HepG2 (cell line): ENCODE measurements at regions not wholly inside any gene's neighbourhood (a gene's known extent, or its start where the extent isn't known, plus 50 kb on each side); places are given as distances from the start of the nearest gene placed in this dataset.

Source experiments
- KAT7 ChIP-seq: IDR thresholded peaks from 2 replicates; pipeline ENCODE4 v1.6.1; 2018; ENCODE audit warnings: borderline replicate concordance, missing compliant biosample characterization
- KDM5B ChIP-seq: sonication (generic); formaldehyde crosslinking; IDR thresholded peaks from 2 replicates; pipeline ENCODE4 v1.4.0; 2020; ENCODE audit warnings: missing genetic modification reagents, mild to moderate bottlenecking, borderline replicate concordance
- MYC ChIP-seq: sonication (generic); formaldehyde crosslinking; IDR thresholded peaks from 2 replicates; pipeline ENCODE4 v1.9.0; 2021; ENCODE audit warnings: missing genetic modification reagents, borderline replicate concordance
- PHF20 ChIP-seq: sonication (generic); formaldehyde crosslinking; IDR thresholded peaks from 2 replicates; pipeline ENCODE4 v1.5.0; 2020; ENCODE audit warnings: mild to moderate bottlenecking, missing genetic modification reagents
- POLR2A ChIP-seq, 2 experiments: IDR thresholded peaks; 2 replicates each; pipeline ENCODE4 v1.6.1; 2011; ENCODE audit warnings: low read depth in 2 of 2, low read length in 2 of 2, mild to moderate bottlenecking in 1 of 2, moderate library complexity in 1 of 2; ENCODE audit not compliant: insufficient read depth in 1 of 2
- SMYD3 ChIP-seq: sonication (generic); formaldehyde crosslinking; IDR thresholded peaks from 2 replicates; pipeline ENCODE4 v1.8.1; 2023; ENCODE audit warnings: mild to moderate bottlenecking, missing genetic modification reagents
- YY1 ChIP-seq: IDR thresholded peaks from 2 replicates; pipeline ENCODE4 v1.6.1; 2011; ENCODE audit warnings: low read length, low read depth, moderate library complexity, mild to moderate bottlenecking; ENCODE audit not compliant: insufficient read depth, insufficient replicate concordance
- ZNF383 ChIP-seq: sonication (generic); formaldehyde crosslinking; IDR thresholded peaks from 2 replicates; pipeline ENCODE4 v1.4.0; 2020; ENCODE audit warnings: missing genetic modification reagents, mild to moderate bottlenecking, borderline replicate concordance
- ZSCAN30 ChIP-seq: sonication (generic); formaldehyde crosslinking; IDR thresholded peaks from 2 replicates; pipeline ENCODE4 v1.5.0; 2020; ENCODE audit warnings: mild to moderate bottlenecking, missing genetic modification reagents

DNA sequence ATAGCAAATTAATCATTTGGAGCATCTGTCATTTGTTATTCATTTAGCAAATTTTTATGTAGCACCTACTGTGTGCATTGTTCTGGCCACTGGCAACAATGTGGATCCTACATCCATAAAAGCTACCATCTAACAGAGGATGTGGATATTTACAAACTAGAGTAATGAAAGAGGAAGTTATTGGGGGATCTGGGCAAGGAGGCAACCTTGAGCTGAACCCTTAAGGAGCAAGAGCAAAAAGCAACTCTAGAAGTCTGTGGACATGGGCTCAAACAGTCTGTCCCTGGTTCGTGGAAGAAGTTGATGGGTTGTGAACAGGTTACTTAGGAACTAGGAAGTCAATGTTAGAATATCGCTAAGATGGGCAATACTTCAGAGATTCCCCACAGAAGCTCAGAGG is 259.9 kb downstream of the SYK start:
- TF ChIP-seq SMYD3 (CRISPR knock-in tag) (no peak), KDM5B (no peak), ZSCAN30 (CRISPR knock-in tag) (no peak), POLR2A (IDR thresholded peaks at IDR 0.05; ENCODE audit: insufficient read depth in 1 of 2, low read depth in 2 of 2, low read length in 2 of 2) (no peak), MYC (CRISPR knock-in tag) (no peak), ZNF383 (CRISPR knock-in tag) (no peak), KAT7 (CRISPR knock-in tag) (no peak), YY1 (no peak), PHF20 (CRISPR knock-in tag) (no peak)
